Thyroid gland (tissue), 4 donors: ENCODE measurements at regions not wholly inside any gene's neighbourhood (a gene's known extent, or its start where the extent isn't known, plus 50 kb on each side); places are given as distances from the start of the nearest gene placed in this dataset.

Experiments
- CTCF ChIP-seq, 6 experiments: fragments of 200-600 bp in 3 of 6; fragments of 450-650 bp in 3 of 6; sonication (generic) in 3 of 6; IDR thresholded peaks; one replicate each; pipeline ENCODE4 v1.5.1; 2016 to 2019; ENCODE audit warnings: antibody characterized with exemption in 6 of 6, mild to moderate bottlenecking in 2 of 6, inconsistent platforms in 1 of 6, moderate library complexity in 1 of 6
- POLR2A ChIP-seq, 2 donors: fragments of 450-650 bp; IDR thresholded peaks; one replicate each; pipeline ENCODE4 v1.6.1; 2017; ENCODE audit warnings: antibody characterized with exemption in 2 of 2, mild to moderate bottlenecking in 2 of 2, moderate library complexity in 1 of 2

- TF ChIP-seq CTCF (IDR thresholded peaks at IDR 0.05) = no peak
- no peak for TF ChIP-seq POLR2A (IDR thresholded peaks at IDR 0.05)
Observed at GRCh38 chr12:13487326-13487725, 290.8 kb downstream of the EMP1 start.
